ENCODE measurements at regions not wholly inside any gene's neighbourhood (a gene's known extent, or its start where the extent isn't known, plus 50 kb on each side); places are given as distances from the start of the nearest gene placed in this dataset.
"Not testable (repeated sequence)": the region's sequence is repeated elsewhere in the genome, so short reads cannot be mapped to it uniquely, and the experiment has no call there.

DNA sequence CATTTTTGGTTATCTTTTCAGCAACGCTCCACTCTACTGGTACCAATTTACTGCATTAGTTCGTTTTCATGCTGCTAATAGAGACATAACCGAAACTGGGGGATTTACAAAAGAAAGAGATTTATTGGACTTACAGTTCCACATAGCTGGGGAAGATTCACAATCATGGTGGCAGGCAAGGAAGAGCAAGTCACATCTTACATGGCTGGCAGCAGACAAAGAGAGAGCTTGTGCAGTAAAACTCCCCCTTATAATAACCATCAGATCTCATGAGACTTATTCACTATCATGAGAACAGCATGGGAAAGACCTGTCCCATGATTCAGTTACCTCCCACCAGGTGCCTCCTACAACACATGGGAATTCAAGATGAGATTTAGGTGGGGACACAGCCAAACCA, 1474.2 kb upstream of the NUDT12 start:
- DNase-seq (ENCODE audit: low read depth); in situ Hi-C loops (cut with HindIII; ENCODE audit: low pct_unique_long_range_greater_than_20kb, low sequenced_read_pairs): not testable (repeated sequence)

DNA sequence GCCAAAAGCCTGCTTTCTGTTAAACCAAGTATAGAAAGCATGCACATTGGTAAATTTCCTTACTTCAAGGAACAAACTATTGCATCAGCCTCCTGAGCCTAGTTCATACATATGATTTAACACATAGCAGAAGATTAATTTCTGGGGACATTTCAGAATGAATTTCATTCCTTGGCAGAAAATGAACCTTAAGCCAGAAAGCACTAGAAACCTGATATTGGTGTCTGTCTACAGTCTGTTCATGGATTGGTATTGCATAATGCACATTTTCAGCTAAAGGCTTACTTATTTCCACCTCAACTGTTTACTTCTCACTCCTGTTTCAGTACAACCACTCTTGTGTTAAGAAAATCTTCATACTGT, 1471.8 kb upstream of the NUDT12 start:
- in situ Hi-C loops (cut with HindIII; ENCODE audit: low pct_unique_long_range_greater_than_20kb, low sequenced_read_pairs) = no loop called here
- DNase-seq (ENCODE audit: low read depth) = no peak

DNA sequence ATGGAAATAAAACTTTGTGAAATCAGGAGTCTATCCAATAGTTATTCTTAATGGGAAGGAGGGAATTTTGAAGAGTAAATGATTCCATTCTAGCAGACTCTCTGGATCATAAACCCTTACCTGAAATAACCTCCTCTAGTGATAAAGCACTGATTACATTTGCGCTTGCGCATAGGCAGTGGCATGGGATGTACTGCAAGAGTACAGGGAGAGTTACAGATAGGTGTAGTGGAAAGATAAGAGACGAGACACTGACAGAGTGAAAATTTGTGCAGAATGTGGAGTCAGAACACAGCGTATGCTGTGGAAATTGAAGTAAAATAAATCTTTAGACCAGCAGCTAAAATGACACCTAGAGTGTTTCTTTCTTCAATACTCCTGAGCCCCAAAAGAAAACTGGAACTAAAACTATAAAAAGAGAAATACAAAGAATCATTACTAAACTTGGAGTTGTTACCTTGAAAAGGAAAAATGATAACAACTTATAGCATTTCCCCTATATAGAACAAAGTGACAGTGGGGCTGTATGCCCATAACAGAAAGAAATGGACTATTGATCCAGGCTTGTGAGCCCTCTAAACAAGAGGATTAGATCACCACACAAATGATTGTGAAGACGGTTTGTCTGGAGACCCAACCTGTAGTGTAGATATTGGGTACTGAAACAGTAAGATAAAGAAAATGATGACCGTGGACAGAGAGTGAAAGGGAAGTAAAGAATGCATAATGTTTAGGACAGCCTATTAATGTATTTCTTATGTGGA, 1471.2 kb upstream of the NUDT12 start:
- no peak for DNase-seq (ENCODE audit: low read depth)
- in situ Hi-C loops (cut with HindIII; ENCODE audit: low pct_unique_long_range_greater_than_20kb, low sequenced_read_pairs) = no loop called here

DNA sequence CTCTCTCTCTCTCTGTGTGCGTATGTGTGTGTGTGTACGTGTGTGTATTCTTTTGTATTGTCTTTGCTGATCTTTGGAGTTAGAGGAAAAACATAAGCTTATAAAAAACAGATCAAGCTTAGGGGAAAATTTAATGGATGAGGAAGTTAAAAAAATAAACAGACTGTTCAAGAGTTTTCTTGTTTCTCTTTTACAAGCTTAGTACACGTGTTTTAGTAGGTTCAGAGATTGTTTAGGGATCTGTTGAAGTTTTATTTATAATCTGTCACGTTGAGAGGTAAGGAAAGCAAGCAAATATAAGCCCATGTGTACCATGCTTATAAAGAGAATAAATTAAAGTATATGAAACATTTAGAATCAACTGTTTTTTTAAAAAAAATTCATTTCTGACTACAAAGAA, 1470.3 kb upstream of the NUDT12 start:
- no peak for DNase-seq (ENCODE audit: low read depth)
- in situ Hi-C loops (cut with HindIII; ENCODE audit: low pct_unique_long_range_greater_than_20kb, low sequenced_read_pairs) = no loop called here

DNA sequence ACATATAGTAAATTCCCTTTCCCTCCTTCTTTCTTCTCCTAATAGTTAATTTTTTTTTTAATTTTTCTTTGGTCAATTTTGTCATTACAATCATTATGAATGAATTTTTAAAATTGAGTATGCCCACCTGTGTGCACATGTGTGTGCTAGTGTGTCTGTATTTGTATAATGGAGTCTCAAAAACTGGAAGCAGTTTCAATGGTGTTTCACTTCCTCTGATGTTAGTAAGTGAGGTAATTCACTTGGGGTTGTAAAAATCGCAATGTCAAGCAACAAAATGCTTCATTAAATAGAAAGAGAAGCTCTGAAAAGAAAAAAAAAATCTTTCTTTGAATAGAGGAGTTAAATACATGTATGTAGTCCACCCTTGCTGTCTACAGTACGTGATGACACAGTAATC, 1467.6 kb upstream of the NUDT12 start:
- in situ Hi-C loops (cut with HindIII; ENCODE audit: low pct_unique_long_range_greater_than_20kb, low sequenced_read_pairs) = no loop called here
- DNase-seq (ENCODE audit: low read depth) = no peak

DNA sequence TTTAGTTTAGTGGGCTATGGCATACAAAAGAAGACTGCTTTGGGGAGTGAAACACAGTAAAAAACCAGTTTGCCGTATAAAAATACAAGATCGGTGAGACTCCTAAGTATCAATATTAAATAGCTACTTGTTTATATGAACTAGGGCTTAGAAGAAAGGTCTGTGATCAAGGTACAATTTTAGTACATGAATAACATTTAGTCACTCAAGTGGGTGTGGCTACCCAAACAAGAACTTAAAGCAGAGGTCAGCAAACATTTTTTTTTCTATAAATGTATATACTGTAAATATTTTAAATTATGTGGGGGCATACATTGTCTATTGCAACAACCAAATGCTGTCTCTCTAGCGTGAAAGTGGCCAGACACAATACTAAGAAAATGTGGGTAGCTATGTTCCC, 1452.5 kb upstream of the NUDT12 start:
- in situ Hi-C loops (cut with HindIII; ENCODE audit: low pct_unique_long_range_greater_than_20kb, low sequenced_read_pairs) = no loop called here

DNA sequence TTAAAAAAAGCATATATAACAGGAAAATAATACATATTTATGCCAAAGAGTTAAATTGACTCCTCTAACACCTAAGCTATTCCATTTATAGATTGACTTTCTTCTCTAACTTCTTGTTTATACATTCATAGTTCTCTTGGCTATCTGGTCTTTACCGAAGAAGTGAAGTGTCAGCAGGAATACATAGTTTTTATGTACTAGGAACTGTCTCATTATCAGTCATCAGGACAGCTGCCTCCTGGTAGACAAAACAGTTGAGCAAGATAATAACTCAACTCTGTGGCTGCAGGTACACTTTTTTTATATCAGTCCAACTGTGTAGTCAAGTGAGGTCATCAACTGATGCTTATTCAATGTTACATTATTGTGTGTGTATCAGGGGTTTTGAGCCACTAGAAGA, 1436.0 kb upstream of the NUDT12 start:
- no peak for DNase-seq (ENCODE audit: low read depth)
- in situ Hi-C loops (cut with HindIII; ENCODE audit: low pct_unique_long_range_greater_than_20kb, low sequenced_read_pairs) = no loop called here

More for the DNA sequence above, 1452.5 kb upstream of the NUDT12 start:
- DNase-seq (ENCODE audit: low read depth) = no peak

DNA sequence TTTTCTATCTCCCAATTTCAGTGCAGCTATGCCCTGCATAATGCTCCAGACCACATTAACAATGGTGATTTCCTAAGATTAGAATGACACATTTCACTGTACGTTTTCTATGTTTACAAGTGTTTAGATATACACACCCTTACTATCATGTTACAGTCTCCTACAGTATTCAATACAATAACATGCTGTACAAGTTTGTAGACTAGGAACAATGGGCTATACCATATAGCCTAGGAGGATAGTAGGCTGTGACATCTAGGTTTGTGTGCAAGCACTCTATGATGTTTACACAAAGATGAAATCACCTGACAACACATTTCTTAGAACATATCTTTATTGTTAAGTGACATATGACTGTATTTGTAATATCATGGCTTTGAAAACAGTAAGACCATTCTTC, 1435.6 kb upstream of the NUDT12 start:
- no peak for DNase-seq (ENCODE audit: low read depth)
- in situ Hi-C loops (cut with HindIII; ENCODE audit: low pct_unique_long_range_greater_than_20kb, low sequenced_read_pairs) = no loop called here

DNA sequence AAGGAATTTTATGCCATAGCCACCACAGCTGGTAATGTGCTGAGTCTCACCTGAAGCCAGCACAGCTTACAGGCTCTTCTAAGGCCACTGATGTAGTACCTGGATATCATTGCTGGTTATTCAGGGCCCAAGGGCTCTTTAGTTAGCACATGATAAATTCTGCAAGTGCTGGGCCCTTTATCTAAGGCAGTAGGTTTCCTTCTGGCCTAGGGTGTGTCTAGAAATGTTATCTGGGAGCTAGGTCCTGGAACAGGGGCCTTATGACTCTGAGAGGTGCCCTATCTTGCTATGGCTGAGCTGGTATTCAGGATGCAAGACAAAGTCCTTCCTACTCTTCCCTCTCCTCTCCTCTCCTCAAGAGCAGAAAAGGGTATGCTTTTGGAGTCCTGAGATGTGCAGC, 1424.5 kb upstream of the NUDT12 start:
- DNase-seq (ENCODE audit: low read depth) = no peak
- in situ Hi-C loops (cut with HindIII; ENCODE audit: low pct_unique_long_range_greater_than_20kb, low sequenced_read_pairs) = no loop called here

DNA sequence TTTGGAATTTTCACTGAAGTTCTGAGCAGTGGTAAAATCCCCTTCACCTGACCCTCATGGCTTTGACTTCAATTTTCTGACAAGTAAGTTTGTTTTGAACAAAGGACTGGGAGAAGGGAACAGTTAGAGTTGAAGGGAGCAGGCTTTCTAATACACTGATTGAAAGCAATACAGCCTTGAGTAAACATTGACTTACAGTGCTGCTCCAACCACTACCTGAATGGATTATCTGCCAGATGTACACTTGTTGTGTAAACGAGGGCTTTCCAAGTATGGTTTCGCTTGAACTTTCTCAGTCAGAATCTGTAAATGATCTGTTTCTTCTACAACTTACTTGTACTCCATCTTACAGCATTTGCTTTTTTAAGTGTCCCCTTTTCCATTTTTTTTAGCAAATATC, 1414.9 kb upstream of the NUDT12 start:
- no peak for DNase-seq (ENCODE audit: low read depth)
- in situ Hi-C loops (cut with HindIII; ENCODE audit: low pct_unique_long_range_greater_than_20kb, low sequenced_read_pairs) = no loop called here

DNA sequence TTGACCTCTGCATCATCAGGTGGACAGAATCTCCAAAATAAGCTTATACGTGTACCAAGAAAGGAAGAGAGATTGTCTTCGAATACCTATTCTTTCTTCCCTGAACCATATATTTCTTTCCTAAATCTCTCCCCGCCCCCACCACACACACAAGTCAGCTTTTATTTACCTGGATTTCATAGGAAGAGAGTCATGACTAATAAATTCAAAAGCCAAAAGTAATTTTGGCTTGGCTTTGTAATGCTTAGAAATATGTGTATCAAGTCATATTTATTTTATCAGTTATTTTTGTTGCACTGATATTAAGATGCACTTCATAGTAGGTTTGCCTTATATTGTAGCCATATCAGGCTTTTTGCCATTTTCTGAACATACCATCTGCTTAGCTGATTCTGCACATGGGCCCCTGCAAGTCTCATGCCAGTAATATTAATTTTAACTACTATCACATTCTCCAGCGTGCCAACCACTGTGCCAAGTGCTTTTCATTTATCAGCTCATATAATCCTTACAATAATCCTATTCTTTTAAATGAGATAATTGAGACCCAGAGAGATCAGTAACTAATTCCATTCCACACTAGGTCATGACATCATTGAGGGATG, 1405.3 kb upstream of the NUDT12 start:
- DNase-seq (ENCODE audit: low read depth) = no peak
- in situ Hi-C loops (cut with HindIII; ENCODE audit: low pct_unique_long_range_greater_than_20kb, low sequenced_read_pairs) = no loop called here

DNA sequence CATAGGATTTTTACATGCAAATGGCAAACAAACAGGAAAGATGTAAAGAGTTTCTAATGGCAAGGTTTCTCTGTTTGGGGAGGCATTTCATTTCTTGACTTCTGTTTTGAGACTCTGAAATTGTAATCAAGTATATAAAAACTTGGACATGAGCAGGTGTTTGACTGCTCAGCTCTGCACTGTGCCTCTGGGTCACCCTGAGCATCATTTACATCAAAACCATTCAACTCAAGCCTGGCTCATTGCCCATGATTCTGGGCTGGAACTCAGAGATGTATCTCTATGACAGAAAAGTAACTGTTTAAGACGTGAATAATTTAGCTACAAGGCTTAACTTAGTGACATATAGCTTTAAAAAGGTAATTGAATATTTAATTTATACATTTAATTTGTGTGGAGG, 1402.4 kb upstream of the NUDT12 start:
- DNase-seq (ENCODE audit: low read depth) = no peak
- in situ Hi-C loops (cut with HindIII; ENCODE audit: low pct_unique_long_range_greater_than_20kb, low sequenced_read_pairs) = no loop called here

DNA sequence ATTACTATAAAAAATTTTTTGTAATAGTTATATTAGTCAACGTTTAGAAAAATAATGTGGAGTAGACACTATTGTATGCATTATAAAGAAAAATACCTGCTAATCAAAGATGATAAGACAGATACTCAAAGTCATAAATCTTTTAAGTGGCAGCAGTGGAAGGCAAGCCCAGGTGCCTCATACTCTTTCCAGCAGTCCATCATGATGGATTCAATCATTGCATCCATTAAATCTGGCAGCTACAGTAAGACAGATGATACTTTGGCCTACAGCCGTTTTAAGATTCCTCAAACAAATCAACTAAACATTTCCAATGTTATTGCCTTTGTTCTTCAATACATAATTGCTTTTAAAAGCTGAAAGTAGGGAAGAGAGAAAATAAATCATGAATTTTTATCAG, 1392.9 kb upstream of the NUDT12 start:
- in situ Hi-C loops (cut with HindIII; ENCODE audit: low pct_unique_long_range_greater_than_20kb, low sequenced_read_pairs) = no loop called here
- DNase-seq (ENCODE audit: low read depth) = no peak

DNA sequence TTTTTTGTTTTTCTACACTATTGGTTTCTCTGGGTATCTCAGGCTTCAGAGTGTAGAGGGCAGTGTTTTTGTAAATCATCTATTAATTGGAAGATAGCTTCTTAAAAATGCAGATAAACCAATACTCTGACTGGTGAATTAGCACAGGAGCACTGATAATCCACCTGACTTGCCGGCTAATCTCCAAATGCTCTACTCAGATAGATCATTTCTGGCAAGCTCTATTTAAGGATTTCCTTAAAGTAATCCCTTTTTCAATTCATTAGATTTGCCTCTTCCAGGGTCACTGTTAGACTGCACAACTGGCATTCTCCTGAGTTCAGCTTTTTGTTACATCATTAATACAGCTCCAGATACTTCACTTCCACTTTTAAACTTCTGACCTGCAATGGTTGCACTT, 1390.3 kb upstream of the NUDT12 start:
- DNase-seq (ENCODE audit: low read depth) = no peak
- in situ Hi-C loops (cut with HindIII; ENCODE audit: low pct_unique_long_range_greater_than_20kb, low sequenced_read_pairs) = no loop called here

DNA sequence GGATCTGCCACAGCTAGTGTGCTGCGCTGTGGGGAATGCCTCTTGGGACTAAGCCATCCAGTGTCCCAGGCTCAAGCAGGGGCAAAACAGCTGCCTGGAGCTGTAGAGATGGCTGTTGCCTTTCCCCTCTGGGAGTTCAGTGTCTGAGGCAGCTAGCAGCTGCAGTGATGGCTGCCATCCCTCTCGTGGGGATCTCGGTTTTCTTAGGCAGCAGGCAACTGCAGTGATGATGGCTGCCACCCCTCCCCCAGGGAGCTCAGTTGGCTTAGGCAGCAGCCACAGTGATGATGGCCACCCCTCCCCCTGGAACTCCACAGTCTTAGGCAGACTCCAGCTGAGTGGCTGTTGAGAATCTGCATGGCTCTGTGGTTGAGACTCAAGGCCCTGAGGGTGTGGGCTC, 1389.2 kb upstream of the NUDT12 start:
- in situ Hi-C loops (cut with HindIII; ENCODE audit: low pct_unique_long_range_greater_than_20kb, low sequenced_read_pairs) = no loop called here
- no peak for DNase-seq (ENCODE audit: low read depth)

DNA sequence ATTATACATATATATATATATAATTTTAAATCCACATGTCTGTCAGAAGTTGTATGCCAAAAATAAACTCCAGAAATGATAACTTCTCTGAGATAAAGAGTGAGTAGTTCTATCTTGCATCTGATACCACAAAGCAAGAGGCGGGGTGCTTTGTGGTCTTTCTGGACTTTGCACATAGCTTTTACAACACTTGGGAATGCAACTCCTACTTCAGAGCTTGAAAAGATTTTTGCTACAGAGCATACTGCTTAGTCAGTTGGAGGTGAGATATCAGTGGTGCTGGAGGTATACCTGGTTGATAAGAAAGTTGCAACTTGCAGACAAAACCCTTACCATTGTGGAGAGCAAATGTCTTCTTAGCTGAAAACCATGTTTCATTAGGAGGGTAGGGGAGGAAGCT, 1384.5 kb upstream of the NUDT12 start:
- no peak for DNase-seq (ENCODE audit: low read depth)
- in situ Hi-C loops (cut with HindIII; ENCODE audit: low pct_unique_long_range_greater_than_20kb, low sequenced_read_pairs) = no loop called here

DNA sequence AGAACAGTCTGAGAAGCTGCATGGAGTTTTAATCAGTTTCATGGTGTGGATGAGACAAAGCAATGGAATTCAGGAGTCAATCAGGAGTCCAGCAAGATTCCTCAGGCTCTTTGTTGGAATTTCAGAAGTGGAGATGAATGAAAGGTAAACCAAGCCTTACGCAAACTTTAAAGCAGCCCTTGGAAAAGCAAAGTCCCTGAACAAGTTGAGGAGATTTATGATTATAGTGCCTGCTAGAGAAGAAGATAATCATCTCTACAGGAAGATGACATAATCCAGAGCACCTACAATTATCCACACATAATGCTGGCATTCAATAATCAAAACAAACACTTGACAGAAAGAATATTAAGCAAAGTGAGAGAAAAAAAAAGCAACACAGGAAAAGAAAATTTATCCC, 1380.1 kb upstream of the NUDT12 start:
- in situ Hi-C loops (cut with HindIII; ENCODE audit: low pct_unique_long_range_greater_than_20kb, low sequenced_read_pairs) = no loop called here
- DNase-seq (ENCODE audit: low read depth) = no peak

DNA sequence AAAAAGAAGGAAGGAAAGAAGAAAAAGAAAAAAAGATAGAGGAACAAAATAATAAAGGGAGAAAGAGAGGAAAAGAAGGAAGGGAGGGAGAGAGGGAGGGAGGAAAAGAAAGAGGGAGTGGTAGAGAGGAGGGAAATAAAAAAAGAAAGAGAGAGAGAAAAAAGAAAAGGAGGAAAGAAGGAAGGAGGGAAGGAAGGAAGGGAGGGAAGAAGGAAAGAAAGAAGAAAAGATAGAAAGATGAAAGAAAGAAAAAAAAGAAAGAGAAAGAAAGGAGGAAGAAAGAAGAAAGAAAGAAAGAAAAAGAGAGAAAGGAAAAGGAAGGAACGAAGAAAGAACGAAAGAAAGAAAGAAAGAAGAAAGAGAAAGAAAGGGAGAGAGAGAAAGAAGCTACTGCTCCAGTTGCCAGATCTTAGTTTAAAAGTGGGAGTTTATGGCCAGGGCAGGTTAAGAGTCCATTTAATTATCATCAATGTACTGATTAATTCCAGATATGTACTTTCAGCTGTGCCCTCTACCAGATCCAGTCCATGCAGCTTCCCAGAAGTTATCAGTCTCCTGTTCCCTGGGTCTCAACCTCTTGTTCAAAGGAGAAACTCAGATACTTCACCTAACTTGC, 1378.5 kb upstream of the NUDT12 start:
- no peak for DNase-seq (ENCODE audit: low read depth)
- in situ Hi-C loops (cut with HindIII; ENCODE audit: low pct_unique_long_range_greater_than_20kb, low sequenced_read_pairs) = no loop called here

DNA sequence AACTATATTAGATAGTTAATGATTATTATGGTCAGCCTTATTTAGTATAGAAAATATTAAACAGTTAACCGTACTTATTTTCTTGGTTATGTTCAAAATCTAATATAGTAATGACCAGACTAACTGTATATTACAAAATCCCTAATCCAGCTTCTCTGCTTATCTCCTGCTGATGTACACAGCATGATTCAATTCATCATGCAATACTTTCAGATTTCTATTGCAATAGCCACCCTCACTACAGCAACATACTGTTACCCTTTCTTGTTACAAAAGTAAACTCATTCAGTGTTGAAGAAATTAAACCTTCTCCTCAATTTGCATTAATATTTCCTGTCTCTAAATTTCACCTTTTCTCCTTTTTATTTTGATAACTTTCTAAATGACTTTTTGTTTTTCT, 1375.0 kb upstream of the NUDT12 start:
- in situ Hi-C loops (cut with HindIII; ENCODE audit: low pct_unique_long_range_greater_than_20kb, low sequenced_read_pairs) = no loop called here

DNA sequence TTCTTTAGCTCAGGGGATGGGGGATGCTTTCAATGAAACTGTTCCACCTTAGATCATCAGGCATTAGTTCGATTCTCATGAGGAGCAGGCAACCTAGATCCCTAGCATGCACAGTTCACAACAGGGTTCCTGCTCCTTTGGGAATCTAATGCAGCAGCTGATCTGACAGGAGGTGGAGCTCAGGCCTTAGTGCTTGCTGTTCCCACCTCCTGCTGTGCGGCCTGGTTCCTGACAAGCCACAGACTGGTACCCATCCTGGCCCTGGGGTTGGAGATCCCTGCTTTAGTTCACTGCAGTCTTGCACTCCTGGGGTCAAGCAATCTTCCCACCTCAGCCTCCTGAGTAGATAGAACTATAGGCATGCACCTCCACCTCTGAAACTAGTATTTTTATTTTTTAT, 1369.8 kb upstream of the NUDT12 start:
- no peak for DNase-seq (ENCODE audit: low read depth)
- in situ Hi-C loops (cut with HindIII; ENCODE audit: low pct_unique_long_range_greater_than_20kb, low sequenced_read_pairs) = no loop called here

More for the DNA sequence above, 1375.0 kb upstream of the NUDT12 start:
- no peak for DNase-seq (ENCODE audit: low read depth)

Data from Caki2 (cell line).